ENCODE measurements at regions not wholly inside any gene's neighbourhood (a gene's known extent, or its start where the extent isn't known, plus 50 kb on each side); places are given as distances from the start of the nearest gene placed in this dataset.

- no peak for DNase-seq
- Histone ChIP-seq H3K4me1 (no peaks in the 10 kb centered on the region), H3K4me3 (ENCODE audit: low read depth, low read length) (no peak overlapping the region), H3K36me3 (no peaks in the 10 kb centered on the region), H3K9me3 (no peaks in the 10 kb centered on the region), H3K27me3 (no peaks in the 10 kb centered on the region)
- TF ChIP-seq CTCF (IDR thresholded peaks at IDR 0.05; ENCODE audit: low read depth, low read length): no peak
Measured at GRCh38 chr14:101505236-101505970, 55.9 kb upstream of the DIO3 start.

GRCh38 chr14:101506211-101506925, 54.9 kb upstream of the DIO3 start:
- H3K9me3 ChIP-seq: no peaks in the 10 kb centered on the region
- DNase-seq: no peak
- TF ChIP-seq CTCF (IDR thresholded peaks at IDR 0.05; ENCODE audit: low read depth, low read length): no peak
- H3K36me3 ChIP-seq: no peaks in the 10 kb centered on the region
- no peaks in the 10 kb centered on the region for H3K4me1 ChIP-seq
- no peaks in the 10 kb centered on the region for H3K27me3 ChIP-seq
- no peak overlapping the region for H3K4me3 ChIP-seq (ENCODE audit: low read depth, low read length)

GRCh38 chr14:101506926-101507835, 54.1 kb upstream of the DIO3 start:
- H3K27me3 ChIP-seq: no peaks in the 10 kb centered on the region
- no peaks in the 10 kb centered on the region for H3K9me3 ChIP-seq
- no peaks in the 10 kb centered on the region for H3K36me3 ChIP-seq
- H3K4me3 ChIP-seq (ENCODE audit: low read depth, low read length): no peak overlapping the region
- no peak for TF ChIP-seq CTCF (IDR thresholded peaks at IDR 0.05; ENCODE audit: low read depth, low read length)
- no peak for DNase-seq
- no peaks in the 10 kb centered on the region for H3K4me1 ChIP-seq

GRCh38 chr14:101507836-101508150, 53.5 kb upstream of the DIO3 start:
- TF ChIP-seq CTCF (IDR thresholded peaks at IDR 0.05; ENCODE audit: low read depth, low read length): no peak
- no peaks in the 10 kb centered on the region for H3K9me3 ChIP-seq
- H3K36me3 ChIP-seq: no peaks in the 10 kb centered on the region
- no peak overlapping the region for H3K4me3 ChIP-seq (ENCODE audit: low read depth, low read length)
- H3K4me1 ChIP-seq: no peaks in the 10 kb centered on the region
- H3K27me3 ChIP-seq: no peaks in the 10 kb centered on the region
- no peak for DNase-seq

- Histone ChIP-seq H3K4me3 (ENCODE audit: low read depth, low read length) (no peak overlapping the region), H3K27me3 (no peaks in the 10 kb centered on the region), H3K4me1 (no peaks in the 10 kb centered on the region), H3K36me3 (no peaks in the 10 kb centered on the region), H3K9me3 (no peaks in the 10 kb centered on the region)
- no peak for DNase-seq
- TF ChIP-seq CTCF (IDR thresholded peaks at IDR 0.05; ENCODE audit: low read depth, low read length): no peak
Measured at GRCh38 chr14:101508196-101508947, 52.9 kb upstream of the DIO3 start.

Data from BE2C (cell line).